CD14-positive monocyte (primary cell): ENCODE measurements at regions not wholly inside any gene's neighbourhood (a gene's known extent, or its start where the extent isn't known, plus 50 kb on each side); places are given as distances from the start of the nearest gene placed in this dataset.

ENCODE experiments used
- DNase-seq, 3 donors: peaks; one replicate each; pipeline ENCODE4 v3.0.0-alpha.2; 2011 to 2022
- H2AFZ ChIP-seq: 2 replicates; pipeline ENCODE4 v1.6.0; 2012; ENCODE audit warnings: mild to moderate bottlenecking, low read depth, low read length, inconsistent platforms; ENCODE audit not compliant: insufficient read depth, poor library complexity, severe bottlenecking
- H3K27ac ChIP-seq, 2 donors: 1 replicate in 1 of 2; 2 replicates in 1 of 2; pipeline ENCODE4 v1.5.1; 2012 to 2013; ENCODE audit warnings: low read length in 2 of 2, control low read depth in 1 of 2, inconsistent platforms in 1 of 2, low read depth in 1 of 2, mild to moderate bottlenecking in 1 of 2
- H3K27me3 ChIP-seq, 2 donors: one replicate each; pipeline versions ENCODE4 v1.6.0 to v1.6.1; 2011 to 2013; ENCODE audit warnings: low read length in 2 of 2; ENCODE audit not compliant: control insufficient read depth in 2 of 2, insufficient read depth in 2 of 2
- H3K36me3 ChIP-seq, 2 donors: replicated peaks in 1 of 2; 1 replicate in 1 of 2; 2 replicates in 1 of 2; pipeline versions ENCODE4 v1.5.1 to v1.6.1; 2012 to 2013; ENCODE audit warnings: low read length in 2 of 2, control low read depth in 1 of 2, inconsistent platforms in 1 of 2, mild to moderate bottlenecking in 1 of 2; ENCODE audit not compliant: insufficient read depth in 2 of 2, control insufficient read depth in 1 of 2
- H3K4me1 ChIP-seq, 2 donors: 1 replicate in 1 of 2; 2 replicates in 1 of 2; pipeline versions ENCODE4 v1.5.1 to v1.6.1; 2012 to 2013; ENCODE audit warnings: low read length in 2 of 2, control low read depth in 1 of 2, inconsistent platforms in 1 of 2, mild to moderate bottlenecking in 1 of 2, moderate library complexity in 1 of 2; ENCODE audit not compliant: insufficient read depth in 2 of 2, control insufficient read depth in 1 of 2
- H3K4me2 ChIP-seq: replicated peaks from 2 replicates; pipeline ENCODE3; 2012; ENCODE audit warnings: low read length, moderate library complexity, mild to moderate bottlenecking; ENCODE audit not compliant: poor library complexity, severe bottlenecking; ENCODE audit errors: extremely low read depth
- H3K4me3 ChIP-seq, 3 experiments: fragments of 200-600 bp in 1 of 3; sonication (generic) in 1 of 3; replicated peaks in 1 of 3; 1 replicate in 2 of 3; 2 replicates in 1 of 3; pipeline ENCODE4 v1.5.1; 2011 to 2013; ENCODE audit warnings: low read length in 3 of 3, mild to moderate bottlenecking in 3 of 3, control low read depth in 2 of 3, low read depth in 2 of 3, inconsistent platforms in 1 of 3, moderate library complexity in 1 of 3
- H3K79me2 ChIP-seq: 2 replicates; pipeline ENCODE4 v1.6.0; 2012; ENCODE audit warnings: mild to moderate bottlenecking, control low read depth, inconsistent platforms, low read length, moderate library complexity; ENCODE audit not compliant: insufficient read depth
- H3K9ac ChIP-seq: 2 replicates; pipeline ENCODE4 v1.6.0; 2017; ENCODE audit warnings: low read length, mild to moderate bottlenecking; ENCODE audit not compliant: insufficient read depth, poor library complexity, severe bottlenecking
- H3K9me3 ChIP-seq, 2 donors: replicated peaks in 1 of 2; 1 replicate in 1 of 2; 2 replicates in 1 of 2; pipeline versions ENCODE4 v1.5.1 to v1.6.1; 2012 to 2013; ENCODE audit warnings: low read length in 2 of 2, control low read depth in 1 of 2; ENCODE audit not compliant: control insufficient read depth in 1 of 2, insufficient read depth in 1 of 2
- H4K20me1 ChIP-seq: 2 replicates; pipeline ENCODE4 v1.6.0; 2012; ENCODE audit warnings: mild to moderate bottlenecking, low read length, control low read depth, moderate library complexity; ENCODE audit not compliant: insufficient read depth
- H3K27ac Mint-ChIP-seq, 7 donors: one replicate each; pipeline ENCODE4 v1.8.0; 2020; ENCODE audit warnings: mild to moderate bottlenecking in 7 of 7, mixed read lengths in 7 of 7, moderate library complexity in 6 of 7, inconsistent platforms in 2 of 7
- H3K27me3 Mint-ChIP-seq, 3 donors: one replicate each; pipeline ENCODE4 v1.8.0; 2021 to 2022; ENCODE audit warnings: low read depth in 3 of 3, mild to moderate bottlenecking in 3 of 3, mixed read lengths in 3 of 3, moderate library complexity in 3 of 3, inconsistent platforms in 1 of 3
- H3K36me3 Mint-ChIP-seq, 2 donors: one replicate each; pipeline ENCODE4 v1.8.0; 2020; ENCODE audit warnings: mixed read lengths in 2 of 2, inconsistent platforms in 1 of 2, mild to moderate bottlenecking in 1 of 2
- H3K4me1 Mint-ChIP-seq: one replicate; pipeline ENCODE4 v1.8.0; 2020; ENCODE audit warnings: mild to moderate bottlenecking, mixed read lengths
- H3K4me3 Mint-ChIP-seq, 2 donors: one replicate each; pipeline ENCODE4 v1.8.0; 2020; ENCODE audit warnings: mild to moderate bottlenecking in 2 of 2, mixed read lengths in 2 of 2, moderate library complexity in 1 of 2
- H3K9me3 Mint-ChIP-seq, 7 donors: one replicate each; pipeline ENCODE4 v1.8.0; 2020 to 2022; ENCODE audit warnings: mixed read lengths in 7 of 7, mild to moderate bottlenecking in 6 of 7, moderate library complexity in 6 of 7, inconsistent platforms in 2 of 7
- WGBS: methylation state at CpG from one replicate; pipeline ENCODE4 v1.1.5; 2013; ENCODE audit warnings: missing lambda C conversion rate; ENCODE audit not compliant: insufficient coverage; 5-methylcytosine and 5-hydroxymethylcytosine counted together
- intact Hi-C, 2 donors: fragments of 100-400 bp; cut with micrococcal nuclease; formaldehyde crosslinking; loops; one replicate each; pipeline versions ENCODE4 v1.15.0 to v1.15.1; 2023
- TF ChIP-seq, protein P1 (sequence below): fragments of 200-600 bp; IDR thresholded peaks from one replicate; pipeline ENCODE4 v1.8.0; 2022; ENCODE audit warnings: antibody characterized with exemption, mild to moderate bottlenecking

DNA sequence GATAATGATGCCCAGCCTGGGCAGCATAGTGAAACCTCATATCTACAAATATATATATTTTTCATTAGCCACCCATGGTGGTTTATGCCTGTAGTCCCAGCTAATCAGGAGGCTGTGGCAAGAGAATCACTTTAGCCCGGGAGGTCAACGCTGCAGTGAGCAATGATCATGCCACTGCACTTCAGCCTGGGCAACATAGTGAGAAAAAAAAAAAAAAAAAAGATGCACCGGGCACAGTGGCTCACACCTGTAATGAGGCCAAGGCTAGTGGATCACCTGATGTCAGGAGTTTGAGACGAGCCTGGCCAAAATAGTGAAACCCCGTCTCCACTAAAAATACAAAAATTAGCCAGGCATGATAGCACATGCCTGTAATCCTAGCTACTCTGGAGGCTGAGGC, 50.2 kb upstream of the ADRA1B start:
- no peaks in the 10 kb centered on the region for H3K9me3 ChIP-seq
- no peaks in the 10 kb centered on the region for H3K4me1 ChIP-seq
- peaks cover 16 to 18% of the 10 kb centered on the region in 2 donors for H3K27me3 ChIP-seq
- H3K27me3 Mint-ChIP-seq = peaks cover 20 to 32% (median 22%) of the 10 kb centered on the region in 3 donors
- H3K4me2 ChIP-seq = no peak overlapping the region
- TF ChIP-seq, protein P1, sequence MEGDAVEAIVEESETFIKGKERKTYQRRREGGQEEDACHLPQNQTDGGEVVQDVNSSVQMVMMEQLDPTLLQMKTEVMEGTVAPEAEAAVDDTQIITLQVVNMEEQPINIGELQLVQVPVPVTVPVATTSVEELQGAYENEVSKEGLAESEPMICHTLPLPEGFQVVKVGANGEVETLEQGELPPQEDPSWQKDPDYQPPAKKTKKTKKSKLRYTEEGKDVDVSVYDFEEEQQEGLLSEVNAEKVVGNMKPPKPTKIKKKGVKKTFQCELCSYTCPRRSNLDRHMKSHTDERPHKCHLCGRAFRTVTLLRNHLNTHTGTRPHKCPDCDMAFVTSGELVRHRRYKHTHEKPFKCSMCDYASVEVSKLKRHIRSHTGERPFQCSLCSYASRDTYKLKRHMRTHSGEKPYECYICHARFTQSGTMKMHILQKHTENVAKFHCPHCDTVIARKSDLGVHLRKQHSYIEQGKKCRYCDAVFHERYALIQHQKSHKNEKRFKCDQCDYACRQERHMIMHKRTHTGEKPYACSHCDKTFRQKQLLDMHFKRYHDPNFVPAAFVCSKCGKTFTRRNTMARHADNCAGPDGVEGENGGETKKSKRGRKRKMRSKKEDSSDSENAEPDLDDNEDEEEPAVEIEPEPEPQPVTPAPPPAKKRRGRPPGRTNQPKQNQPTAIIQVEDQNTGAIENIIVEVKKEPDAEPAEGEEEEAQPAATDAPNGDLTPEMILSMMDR = no peak
- peaks cover 4% of the 10 kb centered on the region for H3K4me1 Mint-ChIP-seq
- intact Hi-C loops = no loop called here
- H3K36me3 ChIP-seq = no peaks in the 10 kb centered on the region
- H3K4me3 ChIP-seq = no peak overlapping the region
- no peak for DNase-seq
- 95% methylated on average over 4 of the region's 5 CpGs for WGBS
- no peaks in the 10 kb centered on the region for H3K36me3 Mint-ChIP-seq
- no peaks in the 10 kb centered on the region for H3K79me2 ChIP-seq
- no peak overlapping the region for H2AFZ ChIP-seq
- no peak overlapping the region for H3K9ac ChIP-seq
- no peak overlapping the region for H3K27ac ChIP-seq
- no peak overlapping the region for H3K4me3 Mint-ChIP-seq
- no peaks in the 10 kb centered on the region for H3K9me3 Mint-ChIP-seq
- H4K20me1 ChIP-seq = no peaks in the 10 kb centered on the region
- H3K27ac Mint-ChIP-seq = no peak overlapping the region
